ENCODE measurements at regions not wholly inside any gene's neighbourhood (a gene's known extent, or its start where the extent isn't known, plus 50 kb on each side); places are given as distances from the start of the nearest gene placed in this dataset.

DNA sequence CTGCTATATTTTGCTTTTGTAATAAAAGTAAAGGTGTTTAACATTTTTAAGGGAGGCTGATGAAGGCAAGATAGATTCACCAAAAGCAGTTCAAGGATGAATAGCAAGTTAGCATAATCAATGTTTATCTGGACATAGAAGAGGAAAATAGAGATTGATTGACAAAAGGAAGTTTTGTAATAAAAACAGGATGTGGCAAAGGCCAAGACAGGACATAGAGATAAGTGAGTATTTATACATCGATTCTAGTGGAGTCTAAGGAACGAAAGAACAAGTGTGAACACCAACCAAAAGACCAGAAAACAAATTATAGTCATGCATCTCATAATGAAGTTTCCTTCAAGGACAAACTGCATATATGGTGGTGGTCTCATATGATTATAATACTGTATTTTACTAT, 123.8 kb downstream of the CCDC71L start:
- no peak for TF ChIP-seq POLR2A (IDR thresholded peaks at IDR 0.05)
- TF ChIP-seq, protein P1, sequence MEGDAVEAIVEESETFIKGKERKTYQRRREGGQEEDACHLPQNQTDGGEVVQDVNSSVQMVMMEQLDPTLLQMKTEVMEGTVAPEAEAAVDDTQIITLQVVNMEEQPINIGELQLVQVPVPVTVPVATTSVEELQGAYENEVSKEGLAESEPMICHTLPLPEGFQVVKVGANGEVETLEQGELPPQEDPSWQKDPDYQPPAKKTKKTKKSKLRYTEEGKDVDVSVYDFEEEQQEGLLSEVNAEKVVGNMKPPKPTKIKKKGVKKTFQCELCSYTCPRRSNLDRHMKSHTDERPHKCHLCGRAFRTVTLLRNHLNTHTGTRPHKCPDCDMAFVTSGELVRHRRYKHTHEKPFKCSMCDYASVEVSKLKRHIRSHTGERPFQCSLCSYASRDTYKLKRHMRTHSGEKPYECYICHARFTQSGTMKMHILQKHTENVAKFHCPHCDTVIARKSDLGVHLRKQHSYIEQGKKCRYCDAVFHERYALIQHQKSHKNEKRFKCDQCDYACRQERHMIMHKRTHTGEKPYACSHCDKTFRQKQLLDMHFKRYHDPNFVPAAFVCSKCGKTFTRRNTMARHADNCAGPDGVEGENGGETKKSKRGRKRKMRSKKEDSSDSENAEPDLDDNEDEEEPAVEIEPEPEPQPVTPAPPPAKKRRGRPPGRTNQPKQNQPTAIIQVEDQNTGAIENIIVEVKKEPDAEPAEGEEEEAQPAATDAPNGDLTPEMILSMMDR (IDR thresholded peaks at IDR 0.05): no peak

All from body of pancreas (tissue), 4 donors.